GM12874 (cell line): ENCODE measurements at regions not wholly inside any gene's neighbourhood (a gene's known extent, or its start where the extent isn't known, plus 50 kb on each side); places are given as distances from the start of the nearest gene placed in this dataset.

Experiments
- CTCF ChIP-seq: IDR thresholded peaks from 2 replicates; pipeline ENCODE4 v1.5.1; 2011; ENCODE audit warnings: low read depth, mild to moderate bottlenecking, control low read depth, low read length, moderate library complexity; ENCODE audit not compliant: insufficient read depth

- TF ChIP-seq CTCF = no peak
Observed at GRCh38 chr9:104263942-104264341, 169.8 kb downstream of the SMC2 start.

DNA sequence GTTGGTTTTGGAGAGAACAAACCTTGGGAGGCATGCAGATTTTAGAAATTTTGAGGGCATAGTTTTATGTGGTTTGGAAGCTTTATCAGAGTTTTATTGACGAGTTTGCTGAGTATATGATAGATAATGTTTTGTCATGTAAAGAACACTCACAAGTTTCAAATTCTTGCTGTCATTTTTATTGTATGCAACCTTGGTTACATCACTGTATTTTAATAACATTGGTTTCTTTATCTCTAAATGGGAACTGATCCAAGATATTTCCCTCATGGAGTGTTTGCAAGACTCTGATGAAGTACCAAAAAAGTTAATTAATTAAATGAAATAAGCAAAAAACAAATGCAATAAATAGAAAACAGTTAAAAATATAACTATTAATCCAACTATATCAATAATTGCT is 170.3 kb downstream of the SMC2 start:
- TF ChIP-seq CTCF = no peak

GRCh38 chr9:104269374-104269773 is 175.3 kb downstream of the SMC2 start:
- no peak for TF ChIP-seq CTCF

GRCh38 chr9:104269996-104270963 is 176.2 kb downstream of the SMC2 start:
- no peak for TF ChIP-seq CTCF

- TF ChIP-seq CTCF = no peak
Observed at GRCh38 chr9:104276709-104277245, 182.7 kb downstream of the SMC2 start.

- TF ChIP-seq CTCF = no peak
Observed at GRCh38 chr9:104278929-104279496, 184.9 kb downstream of the SMC2 start.

DNA sequence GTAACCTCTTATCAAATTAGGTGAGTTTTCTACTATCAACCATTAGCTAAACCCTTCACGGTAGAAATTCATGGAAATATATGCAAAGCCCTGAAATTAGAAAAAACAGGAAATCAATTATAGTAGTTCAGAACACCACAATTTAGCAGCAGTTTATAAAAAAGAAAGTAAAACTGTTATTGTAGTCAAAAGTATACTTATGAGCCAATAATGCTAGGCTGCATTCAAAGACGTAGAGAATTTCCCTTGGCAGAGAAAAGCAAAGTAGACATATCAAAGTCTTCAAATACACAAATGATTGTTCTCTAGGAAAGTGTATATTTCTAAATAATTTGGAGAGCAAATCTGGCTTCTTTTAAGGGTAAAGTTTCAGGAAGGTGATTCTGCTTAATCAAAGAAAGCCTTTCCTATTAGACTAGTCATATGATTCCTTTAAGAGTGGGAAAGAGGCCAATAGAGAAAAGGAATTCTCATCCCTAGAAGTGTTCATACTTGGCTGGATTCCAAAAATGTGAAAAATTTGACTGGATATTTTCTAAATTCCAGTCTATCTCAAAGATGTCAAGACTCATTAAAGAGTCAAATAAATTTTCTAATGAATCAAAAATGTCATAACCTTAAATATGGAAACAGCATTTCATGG is 185.5 kb downstream of the SMC2 start:
- no peak for TF ChIP-seq CTCF
